IPS-15b (cell line): ENCODE measurements at regions not wholly inside any gene's neighbourhood (a gene's known extent, or its start where the extent isn't known, plus 50 kb on each side); places are given as distances from the start of the nearest gene placed in this dataset.

ENCODE experiments used
- H3K27me3 ChIP-seq: one replicate; pipeline ENCODE4 v1.6.1; 2013; ENCODE audit warnings: low read length; ENCODE audit not compliant: control insufficient read depth, insufficient read depth
- H3K36me3 ChIP-seq: one replicate; pipeline ENCODE4 v1.6.1; 2013; ENCODE audit warnings: low read length; ENCODE audit not compliant: control insufficient read depth, insufficient read depth
- H3K4me1 ChIP-seq: one replicate; pipeline ENCODE4 v1.6.1; 2013; ENCODE audit warnings: mild to moderate bottlenecking, low read length; ENCODE audit not compliant: control insufficient read depth, insufficient read depth
- H3K4me3 ChIP-seq: one replicate; pipeline ENCODE4 v1.5.1; 2013; ENCODE audit warnings: low read depth, low read length
- H3K9ac ChIP-seq: one replicate; pipeline ENCODE4 v1.6.1; 2013; ENCODE audit warnings: low read depth, mild to moderate bottlenecking, low read length
- H3K9me3 ChIP-seq: one replicate; pipeline ENCODE4 v1.6.1; 2013; ENCODE audit warnings: mild to moderate bottlenecking, low read length; ENCODE audit not compliant: control insufficient read depth, insufficient read depth

GRCh38 chr9:106065579-106066214, 371.4 kb downstream of the TMEM38B start:
- Histone ChIP-seq H3K9ac (no peak overlapping the region), H3K9me3 (no peaks in the 10 kb centered on the region), H3K4me1 (no peaks in the 10 kb centered on the region), H3K36me3 (no peaks in the 10 kb centered on the region), H3K27me3 (no peaks in the 10 kb centered on the region), H3K4me3 (no peak overlapping the region)

- H3K4me3 ChIP-seq, result no peak overlapping the region
- no peaks in the 10 kb centered on the region for H3K27me3 ChIP-seq
- no peak overlapping the region for H3K9ac ChIP-seq
- no peaks in the 10 kb centered on the region for H3K4me1 ChIP-seq
- H3K9me3 ChIP-seq, result no peaks in the 10 kb centered on the region
- no peaks in the 10 kb centered on the region for H3K36me3 ChIP-seq
Measured at GRCh38 chr9:106066940-106067524, 372.7 kb downstream of the TMEM38B start.

- no peak overlapping the region for H3K4me3 ChIP-seq
- H3K4me1 ChIP-seq, result no peaks in the 10 kb centered on the region
- H3K36me3 ChIP-seq, result no peaks in the 10 kb centered on the region
- no peak overlapping the region for H3K9ac ChIP-seq
- H3K9me3 ChIP-seq, result no peaks in the 10 kb centered on the region
- H3K27me3 ChIP-seq, result no peaks in the 10 kb centered on the region
Measured at GRCh38 chr9:106069241-106069640, 374.9 kb downstream of the TMEM38B start.

GRCh38 chr9:106072421-106072820, 378.1 kb downstream of the TMEM38B start:
- Histone ChIP-seq H3K4me3 (no peak overlapping the region), H3K9me3 (no peaks in the 10 kb centered on the region)

GRCh38 chr9:106074006-106074405, 379.7 kb downstream of the TMEM38B start:
- Histone ChIP-seq H3K9ac (no peak overlapping the region), H3K36me3 (no peaks in the 10 kb centered on the region), H3K4me1 (no peaks in the 10 kb centered on the region), H3K9me3 (no peaks in the 10 kb centered on the region), H3K27me3 (no peaks in the 10 kb centered on the region), H3K4me3 (no peak overlapping the region)

More at GRCh38 chr9:106072421-106072820, 378.1 kb downstream of the TMEM38B start:
- no peaks in the 10 kb centered on the region for H3K4me1 ChIP-seq
- no peaks in the 10 kb centered on the region for H3K36me3 ChIP-seq
- H3K9ac ChIP-seq, result no peak overlapping the region
- no peaks in the 10 kb centered on the region for H3K27me3 ChIP-seq

- Histone ChIP-seq H3K9me3 (no peaks in the 10 kb centered on the region), H3K27me3 (no peaks in the 10 kb centered on the region), H3K9ac (no peak overlapping the region), H3K4me1 (no peaks in the 10 kb centered on the region), H3K4me3 (no peak overlapping the region), H3K36me3 (no peaks in the 10 kb centered on the region)
Measured at GRCh38 chr9:106075236-106075959, 381.1 kb downstream of the TMEM38B start.

- Histone ChIP-seq H3K9ac (no peak overlapping the region), H3K36me3 (no peaks in the 10 kb centered on the region), H3K4me3 (no peak overlapping the region), H3K9me3 (no peaks in the 10 kb centered on the region), H3K27me3 (no peaks in the 10 kb centered on the region), H3K4me1 (no peaks in the 10 kb centered on the region)
Measured at GRCh38 chr9:106075960-106076327, 381.6 kb downstream of the TMEM38B start.

- Histone ChIP-seq H3K4me1 (no peaks in the 10 kb centered on the region), H3K9ac (no peak overlapping the region), H3K27me3 (no peaks in the 10 kb centered on the region), H3K4me3 (no peak overlapping the region), H3K9me3 (no peaks in the 10 kb centered on the region), H3K36me3 (no peaks in the 10 kb centered on the region)
Measured at GRCh38 chr9:106076711-106077110, 382.4 kb downstream of the TMEM38B start.

- H3K27me3 ChIP-seq, result no peaks in the 10 kb centered on the region
- no peaks in the 10 kb centered on the region for H3K4me1 ChIP-seq
- no peak overlapping the region for H3K4me3 ChIP-seq
- H3K36me3 ChIP-seq, result no peaks in the 10 kb centered on the region
- H3K9ac ChIP-seq, result no peak overlapping the region
- H3K9me3 ChIP-seq, result no peaks in the 10 kb centered on the region
Measured at GRCh38 chr9:106077731-106078130, 383.4 kb downstream of the TMEM38B start.

GRCh38 chr9:106082621-106083020, 388.3 kb downstream of the TMEM38B start:
- H3K36me3 ChIP-seq, result no peaks in the 10 kb centered on the region
- H3K27me3 ChIP-seq, result no peaks in the 10 kb centered on the region
- no peaks in the 10 kb centered on the region for H3K9me3 ChIP-seq
- no peak overlapping the region for H3K9ac ChIP-seq
- H3K4me1 ChIP-seq, result no peaks in the 10 kb centered on the region
- no peak overlapping the region for H3K4me3 ChIP-seq

GRCh38 chr9:106084702-106085101, 390.4 kb downstream of the TMEM38B start:
- Histone ChIP-seq H3K4me1 (no peaks in the 10 kb centered on the region), H3K36me3 (no peaks in the 10 kb centered on the region), H3K9ac (no peak overlapping the region), H3K27me3 (no peaks in the 10 kb centered on the region), H3K9me3 (no peaks in the 10 kb centered on the region), H3K4me3 (no peak overlapping the region)

GRCh38 chr9:106085479-106085878, 391.1 kb downstream of the TMEM38B start:
- Histone ChIP-seq H3K9ac (no peak overlapping the region), H3K27me3 (no peaks in the 10 kb centered on the region), H3K9me3 (no peaks in the 10 kb centered on the region), H3K4me1 (no peaks in the 10 kb centered on the region), H3K4me3 (no peak overlapping the region), H3K36me3 (no peaks in the 10 kb centered on the region)
